HL-60/S4 (cell line): ENCODE measurements at regions not wholly inside any gene's neighbourhood (a gene's known extent, or its start where the extent isn't known, plus 50 kb on each side); places are given as distances from the start of the nearest gene placed in this dataset.
"Not testable (repeated sequence)": the region's sequence is repeated elsewhere in the genome, so short reads cannot be mapped to it uniquely, and the experiment has no call there.

Experiments used
- in situ Hi-C: fragments of 300-500 bp; cut with MboI; formaldehyde crosslinking; loops from 2 replicates; pipeline ENCODE4 v1.14.3; 2022; ENCODE audit warnings: low sequenced_read_pairs

DNA sequence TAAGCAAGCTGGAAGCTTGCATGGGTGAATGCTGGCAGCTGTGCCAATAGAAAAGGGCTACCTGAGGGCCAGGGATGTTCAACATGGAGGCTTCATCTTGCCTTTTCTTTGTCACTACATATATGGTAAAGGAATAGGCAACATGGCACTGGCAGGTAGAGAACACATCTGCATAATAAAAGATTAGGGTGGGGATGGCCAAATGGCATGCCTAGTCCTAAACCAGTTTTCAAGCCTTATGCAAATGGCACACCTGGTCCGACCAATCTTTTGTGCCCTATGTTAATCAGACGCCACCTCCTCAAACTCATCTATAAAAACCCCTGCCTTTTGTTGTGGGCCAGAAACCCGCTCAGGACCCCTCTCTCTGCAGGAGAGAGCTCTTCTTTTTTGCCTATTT, 216.8 kb upstream of the PROK2 start:
- in situ Hi-C loops: no loop called here

DNA sequence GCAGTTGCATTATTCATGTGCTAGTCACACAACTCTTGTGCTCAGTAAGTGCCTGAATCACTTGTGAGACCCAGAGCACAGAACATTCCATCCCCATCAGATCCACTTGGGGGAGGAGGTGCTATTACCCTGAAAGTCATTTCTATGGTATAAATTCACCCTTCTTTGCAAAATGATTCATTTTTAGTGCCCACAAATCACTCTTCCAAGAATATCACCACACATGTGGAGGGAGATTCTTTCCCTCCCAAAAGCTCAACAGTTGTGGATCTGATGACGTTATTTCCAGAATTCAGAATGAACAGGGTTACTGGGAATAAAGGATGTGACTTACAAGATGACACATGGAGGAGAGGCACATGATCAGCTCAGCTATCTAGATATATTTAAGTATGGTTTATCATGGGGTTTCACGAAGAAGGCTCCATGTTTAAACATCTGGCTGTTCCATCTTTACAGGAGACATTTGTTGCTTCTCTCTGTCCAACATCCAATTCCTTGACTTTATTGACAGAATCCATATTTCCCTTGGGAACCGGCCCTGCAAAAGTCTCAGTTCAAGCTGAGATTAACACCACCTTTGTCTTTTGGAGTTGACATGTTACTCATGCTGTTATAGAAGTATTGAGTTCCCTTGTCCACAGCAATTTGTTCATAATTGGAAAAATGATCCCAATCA, 214.2 kb upstream of the PROK2 start:
- in situ Hi-C loops: no loop called here

DNA sequence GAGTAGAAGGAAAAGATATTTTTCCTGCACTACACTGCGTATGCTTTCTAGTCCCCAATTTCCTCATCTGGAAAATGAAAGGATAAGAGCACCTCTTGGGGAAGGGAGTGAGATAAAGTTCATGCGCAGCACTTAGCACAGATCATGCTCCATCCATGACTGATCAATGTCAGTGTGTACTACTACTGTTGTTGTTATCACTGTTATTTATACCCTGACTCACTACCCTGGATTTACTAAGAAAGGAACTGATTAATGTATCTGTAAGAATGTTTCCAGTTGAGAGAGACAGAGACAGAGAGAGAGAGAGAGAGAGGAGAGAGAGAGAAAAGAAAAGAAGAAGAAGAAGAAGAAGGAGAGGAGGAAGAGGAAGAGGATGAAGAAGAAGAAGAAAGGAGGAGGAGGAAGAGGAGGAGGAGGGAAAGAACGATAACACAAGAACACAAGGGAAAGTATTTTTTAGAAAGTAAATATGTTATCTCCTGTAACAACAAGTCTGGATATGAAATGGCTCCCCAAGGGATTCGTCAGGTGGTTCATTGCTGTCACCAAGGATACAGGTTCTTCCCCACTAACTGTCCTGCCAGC, 212.2 kb upstream of the PROK2 start:
- in situ Hi-C loops: no loop called here

DNA sequence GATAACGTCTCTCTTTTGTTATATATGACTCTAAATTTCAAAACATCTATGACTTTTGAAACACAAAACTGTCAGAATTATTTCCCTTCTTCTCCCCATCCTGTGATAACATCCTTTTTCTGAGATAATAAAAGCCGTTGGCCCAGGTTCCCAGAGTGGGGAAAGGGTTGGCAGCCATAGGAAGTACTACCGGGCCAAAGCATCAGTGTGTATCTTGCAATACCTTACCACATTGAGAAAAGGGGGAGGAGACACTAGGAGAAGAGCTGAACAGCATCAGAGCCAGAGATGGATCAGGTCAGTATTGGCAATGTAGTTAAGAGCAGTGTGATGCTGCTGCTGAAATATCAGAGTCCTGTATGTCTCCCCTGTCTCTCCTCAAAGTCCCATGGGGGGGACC, 210.0 kb upstream of the PROK2 start:
- in situ Hi-C loops: no loop called here

- in situ Hi-C loops: no loop called here
Observed at GRCh38 chr3:71994203-71994602, 209.3 kb upstream of the PROK2 start.

DNA sequence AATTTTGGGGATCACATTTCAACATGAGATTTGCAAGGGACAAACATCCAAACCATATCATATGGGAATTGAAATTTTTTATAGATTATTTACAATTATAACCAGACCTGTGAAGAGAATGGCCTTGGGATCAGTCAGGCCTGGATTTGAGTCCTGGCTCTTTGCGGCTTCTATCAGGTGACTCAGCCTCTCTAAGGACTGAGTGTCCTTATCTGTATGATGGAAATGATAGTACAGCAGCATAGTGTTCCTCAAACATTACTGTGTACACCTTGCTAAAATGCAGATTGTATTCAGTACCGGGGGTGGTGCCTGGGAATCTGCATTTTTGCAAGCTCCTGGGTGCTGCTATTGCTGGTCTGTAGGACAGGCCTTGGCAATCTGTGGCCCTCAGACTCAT, 206.7 kb upstream of the PROK2 start:
- in situ Hi-C loops: no loop called here

DNA sequence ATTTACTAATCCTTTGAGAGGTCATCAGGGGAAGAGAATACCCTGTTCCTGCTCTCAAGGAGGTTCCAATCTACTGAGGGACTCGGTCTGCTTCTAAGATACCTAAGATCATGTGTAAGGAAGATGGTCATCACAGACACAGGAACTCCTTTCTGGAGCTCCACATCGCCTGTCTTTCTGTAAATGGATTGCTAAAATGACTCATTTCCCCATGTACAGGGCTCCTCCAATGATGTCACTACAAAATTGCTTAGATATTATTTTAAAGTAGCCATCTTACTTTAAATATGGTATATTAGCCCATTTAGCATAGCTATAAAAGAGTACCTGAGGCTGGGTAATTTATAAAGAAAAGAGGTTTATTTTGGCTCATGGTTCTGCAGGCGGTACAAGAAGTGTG, 206.1 kb upstream of the PROK2 start:
- in situ Hi-C loops: no loop called here

DNA sequence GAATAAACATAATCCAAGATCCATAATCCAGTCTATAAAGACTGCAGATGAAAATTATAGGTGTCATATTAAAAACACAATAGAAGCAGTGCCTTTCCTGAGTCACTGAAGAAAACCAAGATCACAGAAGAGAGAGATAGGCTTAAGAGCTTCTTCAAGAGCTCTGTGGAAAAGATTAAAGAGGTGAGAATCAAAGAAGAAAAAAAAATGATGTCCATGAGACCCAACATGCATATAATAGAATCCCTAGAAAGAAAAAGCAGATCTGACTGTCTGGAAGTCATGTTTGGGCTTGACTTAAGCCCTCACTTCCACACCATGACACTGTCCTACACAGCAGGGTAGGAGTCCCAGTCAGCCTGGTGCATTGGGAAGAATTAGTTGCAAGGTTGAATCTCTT, 205.6 kb upstream of the PROK2 start:
- in situ Hi-C loops: no loop called here

GRCh38 chr3:71989165-71989564, 204.2 kb upstream of the PROK2 start:
- in situ Hi-C loops: no loop called here

GRCh38 chr3:71987828-71988227, 202.9 kb upstream of the PROK2 start:
- in situ Hi-C loops: no loop called here

GRCh38 chr3:71987089-71987735, 202.3 kb upstream of the PROK2 start:
- in situ Hi-C loops: no loop called here

- in situ Hi-C loops: no loop called here
Observed at GRCh38 chr3:71986606-71987005, 201.7 kb upstream of the PROK2 start.

GRCh38 chr3:71984843-71985613, 200.1 kb upstream of the PROK2 start:
- in situ Hi-C loops: no loop called here

DNA sequence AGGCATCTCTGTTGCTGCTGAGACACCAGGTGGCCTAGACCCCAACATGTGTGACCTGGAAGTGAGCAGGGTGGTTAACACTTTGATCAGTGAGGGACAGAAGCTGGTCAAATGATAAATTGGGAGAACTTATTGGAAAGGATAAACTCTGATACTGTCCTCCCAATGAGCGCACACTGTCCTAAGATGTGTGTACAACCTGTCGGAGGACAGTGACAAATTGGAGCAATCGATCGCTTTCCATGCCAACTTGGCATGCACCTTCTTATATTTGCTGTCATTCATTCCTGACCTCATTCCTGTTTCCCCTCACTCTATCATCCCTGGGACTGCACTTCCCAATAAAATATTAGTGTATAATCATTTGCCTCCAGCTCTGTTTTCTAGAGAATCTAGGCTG, 198.7 kb upstream of the PROK2 start:
- in situ Hi-C loops: no loop called here

GRCh38 chr3:71982506-71983258, 197.7 kb upstream of the PROK2 start:
- in situ Hi-C loops: not testable (repeated sequence)

- in situ Hi-C loops: no loop called here
Observed at GRCh38 chr3:71979175-71979574, 194.2 kb upstream of the PROK2 start.

DNA sequence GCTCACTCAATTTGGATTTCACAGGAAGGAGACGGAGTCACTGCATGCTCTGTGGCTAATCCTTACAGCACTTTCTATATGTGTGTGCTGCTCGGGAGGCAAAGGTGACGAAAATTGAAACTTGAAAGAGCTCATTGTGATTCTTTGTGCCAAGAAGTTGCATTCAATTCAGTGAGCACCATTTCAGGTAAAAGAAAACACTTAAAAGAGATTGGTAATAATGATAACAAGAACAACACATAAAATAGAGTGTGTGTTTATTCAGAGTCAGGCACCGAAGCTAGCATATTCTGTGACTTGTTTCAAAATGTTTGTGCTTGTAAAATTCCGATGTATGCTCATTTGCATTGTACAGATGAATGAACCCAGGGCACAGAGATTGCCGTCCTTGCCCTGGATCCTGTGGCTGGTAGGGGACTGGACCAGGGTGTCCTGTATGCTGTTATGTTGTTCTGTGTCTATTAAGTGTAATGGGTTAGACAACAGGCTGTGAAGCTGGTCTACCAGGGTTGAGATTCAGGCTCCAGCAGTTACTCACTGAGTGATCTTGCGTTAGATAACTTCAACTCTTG, 193.3 kb upstream of the PROK2 start:
- in situ Hi-C loops: no loop called here

DNA sequence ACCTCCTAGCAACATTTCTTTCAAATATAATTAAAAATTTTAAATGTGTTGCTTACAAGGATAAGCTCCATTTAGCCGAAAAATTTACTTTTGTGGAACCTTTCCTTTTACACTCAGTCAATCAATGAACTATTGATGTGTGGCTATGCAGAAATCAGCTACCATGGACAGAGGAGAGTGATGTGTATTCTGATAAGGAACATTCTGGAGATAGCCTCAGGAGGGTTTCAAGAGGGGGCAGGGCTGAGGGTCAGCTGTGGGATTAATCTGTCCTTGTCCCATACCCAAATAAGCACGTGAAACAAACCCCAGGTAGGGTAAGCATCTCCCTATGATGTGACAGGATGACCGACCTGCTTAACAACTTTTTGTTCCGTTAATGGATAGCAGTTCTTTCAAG, 192.6 kb upstream of the PROK2 start:
- in situ Hi-C loops: no loop called here

- in situ Hi-C loops: no loop called here
Observed at GRCh38 chr3:71975573-71975972, 190.6 kb upstream of the PROK2 start.

DNA sequence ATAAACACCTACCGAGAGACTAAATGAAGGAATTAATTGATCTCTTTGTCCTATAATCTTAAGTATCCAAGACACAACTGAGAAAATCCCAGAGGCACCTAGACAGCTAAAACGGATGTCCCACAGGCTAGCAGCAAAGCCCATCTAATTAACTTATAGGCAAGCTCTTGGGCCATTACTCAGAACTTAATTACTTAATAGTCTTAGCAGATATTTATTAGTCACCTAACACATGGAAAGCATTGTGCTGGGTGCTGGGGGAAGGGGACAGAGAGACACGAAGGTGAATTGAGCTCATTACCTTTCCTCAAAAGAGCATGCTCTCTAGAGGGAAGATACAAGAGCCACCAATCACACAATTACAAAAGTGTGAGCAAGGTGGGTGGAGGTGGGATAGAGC, 189.8 kb upstream of the PROK2 start:
- in situ Hi-C loops: no loop called here
